HFF-Myc (cell line): ENCODE measurements at regions not wholly inside any gene's neighbourhood (a gene's known extent, or its start where the extent isn't known, plus 50 kb on each side); places are given as distances from the start of the nearest gene placed in this dataset.
A peak's percentile ranks its signal among the peaks of the same experiment; 100 is the strongest.
"Not testable (repeated sequence)": the region's sequence is repeated elsewhere in the genome, so short reads cannot be mapped to it uniquely, and the experiment has no call there.

Experiments used
- DNase-seq: peaks from one replicate; pipeline ENCODE4 v3.0.0-alpha.2; 2011; ENCODE audit warnings: low read depth; ENCODE audit errors: extremely low read depth
- H3K4me3 ChIP-seq: replicated peaks from 2 replicates; pipeline ENCODE4 v1.5.1; 2011; ENCODE audit warnings: low read depth, mild to moderate bottlenecking, control low read depth, low read length
- CTCF ChIP-seq: IDR thresholded peaks from 2 replicates; pipeline ENCODE4 v1.5.1; 2012; ENCODE audit warnings: mild to moderate bottlenecking, low read depth, low read length, control low read depth; ENCODE audit errors: missing control alignments

- no peak for TF ChIP-seq CTCF
- DNase-seq: no peak
- peak overlapping the region; percentile 63 for H3K4me3 ChIP-seq
Observed at GRCh38 chr7:67301667-67302066, 305.0 kb downstream of the TYW1 start.

GRCh38 chr7:67302113-67303039 lies 305.7 kb downstream of the TYW1 start:
- H3K4me3 ChIP-seq: peak overlapping the region; percentile 63
- peak; percentile 98 for DNase-seq
- peak; percentile 26 for TF ChIP-seq CTCF

- H3K4me3 ChIP-seq, DNase-seq: not testable (repeated sequence)
Observed at GRCh38 chr7:67304846-67305245, 308.2 kb downstream of the TYW1 start.

- TF ChIP-seq CTCF: no peak
- H3K4me3 ChIP-seq: no peak overlapping the region
- DNase-seq: no peak
Observed at GRCh38 chr7:67306331-67306730, 309.7 kb downstream of the TYW1 start.

- no peak for DNase-seq
- no peak for TF ChIP-seq CTCF
- H3K4me3 ChIP-seq: no peak overlapping the region
Observed at GRCh38 chr7:67309764-67310549, 313.3 kb downstream of the TYW1 start.

- TF ChIP-seq CTCF: no peak
- no peak overlapping the region for H3K4me3 ChIP-seq
- DNase-seq: no peak
Observed at GRCh38 chr7:67311901-67312300, 315.3 kb downstream of the TYW1 start.

- TF ChIP-seq CTCF: no peak
- H3K4me3 ChIP-seq: no peak overlapping the region
- DNase-seq: no peak
Observed at GRCh38 chr7:67313213-67313612, 316.6 kb downstream of the TYW1 start.

GRCh38 chr7:67316902-67317301 lies 320.3 kb downstream of the TYW1 start:
- not testable (repeated sequence) for H3K4me3 ChIP-seq, DNase-seq

GRCh38 chr7:67328257-67328656 lies 331.6 kb downstream of the TYW1 start:
- DNase-seq, H3K4me3 ChIP-seq: not testable (repeated sequence)

- not testable (repeated sequence) for DNase-seq, H3K4me3 ChIP-seq
Observed at GRCh38 chr7:67335165-67335564, 338.5 kb downstream of the TYW1 start.
